ENCODE measurements at regions not wholly inside any gene's neighbourhood (a gene's known extent, or its start where the extent isn't known, plus 50 kb on each side); places are given as distances from the start of the nearest gene placed in this dataset.

DNA sequence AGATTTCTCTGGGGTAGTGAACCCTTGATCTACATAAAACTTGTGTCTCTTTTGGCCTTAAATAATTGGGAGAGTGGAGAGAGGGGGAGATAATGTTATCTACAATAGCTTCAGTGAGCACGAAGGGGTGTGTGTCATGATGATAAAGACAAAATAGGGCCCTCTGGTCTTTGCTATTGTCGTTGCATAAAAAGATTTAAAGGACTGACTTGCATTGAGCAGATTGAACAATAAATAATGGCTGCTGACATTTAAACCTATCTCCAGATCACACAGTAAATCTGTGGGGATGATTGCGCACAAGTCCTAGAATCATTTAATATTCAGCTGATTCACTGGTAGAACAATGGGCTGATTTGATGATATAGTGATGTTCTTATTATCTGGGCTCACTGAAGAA lies 71.3 kb upstream of the GAP43 start:
- TF ChIP-seq, protein P1, sequence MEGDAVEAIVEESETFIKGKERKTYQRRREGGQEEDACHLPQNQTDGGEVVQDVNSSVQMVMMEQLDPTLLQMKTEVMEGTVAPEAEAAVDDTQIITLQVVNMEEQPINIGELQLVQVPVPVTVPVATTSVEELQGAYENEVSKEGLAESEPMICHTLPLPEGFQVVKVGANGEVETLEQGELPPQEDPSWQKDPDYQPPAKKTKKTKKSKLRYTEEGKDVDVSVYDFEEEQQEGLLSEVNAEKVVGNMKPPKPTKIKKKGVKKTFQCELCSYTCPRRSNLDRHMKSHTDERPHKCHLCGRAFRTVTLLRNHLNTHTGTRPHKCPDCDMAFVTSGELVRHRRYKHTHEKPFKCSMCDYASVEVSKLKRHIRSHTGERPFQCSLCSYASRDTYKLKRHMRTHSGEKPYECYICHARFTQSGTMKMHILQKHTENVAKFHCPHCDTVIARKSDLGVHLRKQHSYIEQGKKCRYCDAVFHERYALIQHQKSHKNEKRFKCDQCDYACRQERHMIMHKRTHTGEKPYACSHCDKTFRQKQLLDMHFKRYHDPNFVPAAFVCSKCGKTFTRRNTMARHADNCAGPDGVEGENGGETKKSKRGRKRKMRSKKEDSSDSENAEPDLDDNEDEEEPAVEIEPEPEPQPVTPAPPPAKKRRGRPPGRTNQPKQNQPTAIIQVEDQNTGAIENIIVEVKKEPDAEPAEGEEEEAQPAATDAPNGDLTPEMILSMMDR (IDR thresholded peaks at IDR 0.05; ENCODE audit: low read depth, low read length): no peak
- TF ChIP-seq POLR2A (IDR thresholded peaks at IDR 0.05; ENCODE audit: extremely low read depth, insufficient read length) (no peak), MYC (IDR thresholded peaks at IDR 0.05; ENCODE audit: low read depth, low read length) (no peak)
